ENCODE measurements at regions not wholly inside any gene's neighbourhood (a gene's known extent, or its start where the extent isn't known, plus 50 kb on each side); places are given as distances from the start of the nearest gene placed in this dataset.

DNA sequence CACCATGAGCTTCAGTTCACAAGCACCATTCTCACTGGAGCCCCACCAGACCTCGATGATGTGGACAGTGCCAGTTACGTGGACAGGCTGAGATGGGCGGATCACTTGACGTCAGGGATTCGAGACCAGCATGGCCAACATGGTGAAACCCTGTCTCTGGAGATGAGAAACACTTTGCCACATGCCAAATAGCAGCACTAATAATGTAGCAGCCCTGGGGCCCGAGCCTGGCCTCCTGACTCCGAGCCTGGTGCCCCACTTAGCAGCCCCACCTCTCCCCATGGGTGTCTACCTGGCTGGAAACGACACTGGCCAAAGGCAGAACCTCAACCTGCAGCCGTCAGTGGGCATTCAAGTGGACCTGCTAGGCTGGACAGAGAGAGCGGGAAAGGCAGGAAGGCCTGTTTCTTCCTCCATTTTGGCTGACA, 129.1 kb downstream of the TOMM20 start:
- DNase-seq (ENCODE audit: low spot score), result no peak
- TF ChIP-seq CTCF (IDR thresholded peaks at IDR 0.05; ENCODE audit: extremely low read depth, missing control alignments), result no peak

DNA sequence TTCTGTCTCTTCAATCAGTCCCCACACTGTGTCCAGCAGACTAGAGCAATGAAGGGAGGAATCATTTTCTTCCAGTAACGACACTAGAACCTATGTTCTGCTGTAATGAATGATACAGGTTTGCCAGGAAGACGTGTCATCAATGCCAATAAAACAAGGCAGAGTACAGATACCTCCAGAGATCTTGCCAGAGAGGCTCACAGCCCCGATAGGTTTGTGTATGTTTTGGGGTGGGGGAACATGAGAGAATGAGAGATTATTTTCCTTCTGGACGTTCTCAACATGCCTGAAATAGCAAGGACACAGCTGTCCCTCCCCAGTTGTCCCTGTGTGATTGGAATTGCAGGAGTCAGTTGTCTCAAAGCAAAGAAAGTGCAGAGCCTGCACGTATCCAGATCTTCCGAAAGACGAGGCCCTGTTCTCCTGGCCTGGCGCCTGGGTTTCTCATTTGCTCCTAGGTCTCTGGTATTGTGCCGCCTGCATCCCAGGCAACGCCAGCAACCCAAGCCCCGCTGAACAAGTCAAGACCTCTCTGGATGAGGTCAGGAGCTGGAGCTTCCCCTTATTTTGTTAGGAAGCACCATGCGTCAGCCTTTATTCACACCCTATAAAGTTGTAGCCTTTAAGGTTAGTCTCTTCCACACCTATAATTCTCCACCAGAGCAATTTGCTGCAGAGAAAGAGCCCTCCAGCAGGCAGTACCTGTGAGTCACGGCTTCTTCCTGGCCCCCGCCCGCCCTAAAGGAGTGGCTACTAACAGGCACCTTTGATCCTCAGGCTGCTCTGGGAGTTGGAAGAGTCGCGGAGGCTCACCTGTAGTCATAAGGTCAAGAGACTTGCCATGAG, 130.5 kb downstream of the TOMM20 start:
- DNase-seq (ENCODE audit: low spot score), result no peak
- no peak for TF ChIP-seq CTCF (IDR thresholded peaks at IDR 0.05; ENCODE audit: extremely low read depth, missing control alignments)

- no peak for TF ChIP-seq CTCF (IDR thresholded peaks at IDR 0.05; ENCODE audit: extremely low read depth, missing control alignments)
- no peak for DNase-seq (ENCODE audit: low spot score)
These were observed 131.3 kb downstream of the TOMM20 start for GRCh38 chr1:234997201-234997895.

DNA sequence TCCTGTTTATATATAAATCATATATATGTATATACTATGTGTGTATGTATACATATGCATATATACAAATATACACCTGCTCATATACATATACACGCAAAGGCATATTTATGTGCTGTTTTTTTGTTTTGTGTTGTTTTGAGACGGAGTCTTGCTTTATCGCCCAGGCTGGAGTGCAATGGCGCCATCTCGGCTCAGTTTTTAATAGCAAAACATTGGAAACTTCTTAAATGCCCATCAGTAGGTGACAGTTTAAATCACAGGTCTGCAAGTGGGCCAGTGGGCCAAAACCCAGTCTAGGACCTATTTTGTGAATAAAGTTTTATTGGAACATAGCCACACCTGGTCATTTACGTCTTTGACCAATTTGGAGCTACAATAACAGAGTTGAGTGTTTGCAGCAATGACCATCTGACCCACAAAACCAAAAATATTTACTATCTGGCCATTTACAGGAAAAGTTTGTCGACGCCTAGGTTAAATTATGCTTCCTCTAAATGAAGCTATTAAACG, 132.3 kb downstream of the TOMM20 start:
- TF ChIP-seq CTCF (IDR thresholded peaks at IDR 0.05; ENCODE audit: extremely low read depth, missing control alignments), result no peak
- no peak for DNase-seq (ENCODE audit: low spot score)

- TF ChIP-seq CTCF (IDR thresholded peaks at IDR 0.05; ENCODE audit: extremely low read depth, missing control alignments), result no peak
These were observed 134.0 kb downstream of the TOMM20 start for GRCh38 chr1:234994436-234995295.

DNA sequence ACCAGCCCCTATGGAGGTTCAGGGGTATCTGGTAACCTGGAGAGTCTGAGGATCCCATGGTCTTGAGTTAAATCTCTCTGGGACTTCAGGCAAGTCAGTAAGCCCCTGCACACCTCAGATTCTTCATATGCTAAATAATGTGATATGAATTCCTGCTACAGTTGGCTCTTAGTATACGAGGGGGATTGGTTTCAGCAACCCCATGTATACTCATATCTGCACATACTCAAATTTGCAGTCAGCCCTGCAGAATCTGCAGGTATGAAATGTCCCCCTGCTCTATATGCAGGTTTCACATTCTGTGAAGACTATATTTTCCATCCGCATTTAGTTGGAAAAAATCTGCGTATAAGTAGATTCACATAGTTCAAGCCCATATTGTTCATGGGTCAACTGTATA, 136.6 kb downstream of the TOMM20 start:
- TF ChIP-seq CTCF (IDR thresholded peaks at IDR 0.05; ENCODE audit: extremely low read depth, missing control alignments), result no peak
- no peak for DNase-seq (ENCODE audit: low spot score)

More at GRCh38 chr1:234994436-234995295, 134.0 kb downstream of the TOMM20 start:
- DNase-seq (ENCODE audit: low spot score), result no peak
